GM23338 (cell line): ENCODE measurements at regions not wholly inside any gene's neighbourhood (a gene's known extent, or its start where the extent isn't known, plus 50 kb on each side); places are given as distances from the start of the nearest gene placed in this dataset.

Experiments used
- ATAC-seq: fragments of 200-7000 bp; cut with Tn5 transposase; 3 replicates; pipeline ENCODE4 v1.9.1; 2020
- DNase-seq: peaks from one replicate; pipeline ENCODE4 v3.0.0-alpha.2; 2015; ENCODE audit warnings: low spot score
- H2AFZ ChIP-seq: fragments of 200-600 bp; sonication (generic); 2 replicates; pipeline ENCODE4 v1.8.0; 2016; ENCODE audit warnings: antibody characterized with exemption, mild to moderate bottlenecking, moderate library complexity
- H3F3A ChIP-seq: fragments of 200-600 bp; sonication (generic); replicated peaks from 2 replicates; pipeline ENCODE4 v1.8.0; 2017; ENCODE audit warnings: antibody characterized with exemption, mixed run types, low read depth
- H3K27ac ChIP-seq: fragments of 200-600 bp; sonication (generic); 2 replicates; pipeline ENCODE4 v1.6.1; 2016; ENCODE audit warnings: low read depth
- H3K27me3 ChIP-seq: fragments of 200-600 bp; sonication (generic); 2 replicates; pipeline ENCODE4 v1.8.0; 2016; ENCODE audit warnings: mild to moderate bottlenecking, mixed run types, moderate library complexity; ENCODE audit not compliant: insufficient read depth
- H3K36me3 ChIP-seq: fragments of 200-600 bp; sonication (generic); 2 replicates; pipeline ENCODE4 v1.8.0; 2016; ENCODE audit warnings: mild to moderate bottlenecking; ENCODE audit not compliant: insufficient read depth
- H3K4me1 ChIP-seq: fragments of 200-600 bp; sonication (generic); 2 replicates; pipeline ENCODE4 v1.8.0; 2016; ENCODE audit warnings: mild to moderate bottlenecking, moderate library complexity; ENCODE audit not compliant: insufficient read depth
- H3K4me2 ChIP-seq: fragments of 200-600 bp; sonication (generic); 2 replicates; pipeline ENCODE4 v1.7.1; 2017; ENCODE audit warnings: mixed run types
- H3K4me3 ChIP-seq: fragments of 200-600 bp; sonication (generic); 2 replicates; pipeline ENCODE4 v1.6.1; 2016; ENCODE audit warnings: mixed run types
- H3K79me2 ChIP-seq: fragments of 200-600 bp; sonication (generic); replicated peaks from 2 replicates; pipeline ENCODE4 v1.8.0; 2017; ENCODE audit warnings: mild to moderate bottlenecking; ENCODE audit not compliant: insufficient read depth
- H3K9me2 ChIP-seq: fragments of 200-600 bp; sonication (generic); 2 replicates; pipeline ENCODE4 v1.8.0; 2017; ENCODE audit not compliant: insufficient read depth
- H4K20me1 ChIP-seq: fragments of 200-600 bp; sonication (generic); replicated peaks from 2 replicates; pipeline ENCODE4 v1.8.0; 2017; ENCODE audit warnings: mild to moderate bottlenecking; ENCODE audit not compliant: insufficient read depth
- H3K27ac Mint-ChIP-seq: 2 replicates; pipeline ENCODE4 v1.8.0; 2020; ENCODE audit warnings: inconsistent platforms, mild to moderate bottlenecking, moderate library complexity, mixed read lengths
- H3K27me3 Mint-ChIP-seq: 3 replicates; pipeline ENCODE4 v1.8.0; 2022; ENCODE audit warnings: low read depth, mild to moderate bottlenecking, moderate library complexity, mixed read lengths, inconsistent platforms; ENCODE audit not compliant: insufficient read depth, poor library complexity
- H3K36me3 Mint-ChIP-seq: 3 replicates; pipeline ENCODE4 v1.8.0; 2021; ENCODE audit warnings: low read depth, mild to moderate bottlenecking, inconsistent platforms, moderate library complexity, mixed read lengths
- H3K4me1 Mint-ChIP-seq: 3 replicates; pipeline ENCODE4 v1.8.0; 2020; ENCODE audit warnings: mild to moderate bottlenecking, inconsistent platforms, mixed read lengths
- H3K4me3 Mint-ChIP-seq: 3 replicates; pipeline ENCODE4 v1.8.0; 2021; ENCODE audit warnings: moderate library complexity, mild to moderate bottlenecking, inconsistent platforms, mixed read lengths
- H3K9me3 Mint-ChIP-seq: 3 replicates; pipeline ENCODE4 v1.8.0; 2020; ENCODE audit warnings: moderate library complexity, mild to moderate bottlenecking, inconsistent platforms, mixed read lengths
- CREB1 ChIP-seq: fragments of 250-450 bp; sonication (Bioruptor Pico); IDR thresholded peaks from 2 replicates; pipeline ENCODE4 v1.5.0; 2020; ENCODE audit warnings: low read depth, mild to moderate bottlenecking, moderate library complexity
- CTCF ChIP-seq, 2 experiments: fragments of 200-600 bp in 1 of 2; sonication (generic) in 1 of 2; conservative IDR thresholded peaks; 2 replicates each; pipeline versions ENCODE4 v1.5.1 to v1.6.1; 2016 to 2017; ENCODE audit warnings: antibody characterized with exemption in 2 of 2, low read depth in 2 of 2, mild to moderate bottlenecking in 2 of 2, moderate library complexity in 1 of 2
- ETS1 ChIP-seq: IDR thresholded peaks from 2 replicates; pipeline ENCODE4 v1.6.1; 2016; ENCODE audit warnings: antibody characterized with exemption
- EZH2 ChIP-seq: fragments of 200-600 bp; sonication (generic); IDR thresholded peaks from one replicate; pipeline ENCODE4 v1.8.0; 2017; ENCODE audit warnings: antibody characterized with exemption, mild to moderate bottlenecking, low read depth; ENCODE audit not compliant: unreplicated experiment
- EZH2phosphoT487 ChIP-seq: fragments of 200-600 bp; sonication (generic); IDR thresholded peaks from one replicate; pipeline ENCODE4 v1.8.1; 2018; ENCODE audit warnings: antibody characterized with exemption; ENCODE audit not compliant: unreplicated experiment
- JUNB ChIP-seq: IDR thresholded peaks from one replicate; pipeline ENCODE4 v1.6.1; 2016; ENCODE audit warnings: antibody characterized with exemption; ENCODE audit not compliant: unreplicated experiment
- NANOG ChIP-seq: IDR thresholded peaks from 2 replicates; pipeline ENCODE4 v1.6.1; 2016; ENCODE audit warnings: antibody characterized with exemption, borderline replicate concordance
- POLR2AphosphoS5 ChIP-seq: IDR thresholded peaks from 2 replicates; pipeline ENCODE4 v1.6.1; 2016; ENCODE audit warnings: antibody characterized with exemption, low read depth
- REST ChIP-seq: IDR thresholded peaks from one replicate; pipeline ENCODE4 v1.6.1; 2018; ENCODE audit warnings: antibody characterized with exemption; ENCODE audit not compliant: unreplicated experiment
- STAT1 ChIP-seq: IDR thresholded peaks from one replicate; pipeline ENCODE4 v1.6.1; 2016; ENCODE audit warnings: antibody characterized with exemption; ENCODE audit not compliant: unreplicated experiment
- ZNF114 ChIP-seq: fragments of 250-450 bp; sonication (Bioruptor Pico); IDR thresholded peaks from 2 replicates; pipeline ENCODE4 v1.5.0; 2020; ENCODE audit warnings: mild to moderate bottlenecking, moderate library complexity
- ZNF331 ChIP-seq: fragments of 250-450 bp; sonication (Bioruptor Pico); IDR thresholded peaks from 2 replicates; pipeline ENCODE4 v1.5.0; 2020; ENCODE audit warnings: low read depth, mild to moderate bottlenecking, moderate library complexity
- ZNF462 ChIP-seq: fragments of 250-450 bp; sonication (Bioruptor Pico); IDR thresholded peaks from 2 replicates; pipeline ENCODE4 v1.5.0; 2020; ENCODE audit warnings: mild to moderate bottlenecking, moderate library complexity

- peaks cover 2% of the 10 kb centered on the region; the same call in 1 of the 3 replicates for H3K4me1 Mint-ChIP-seq
- peak overlapping the region; percentile 47; the same call in 1 of the 2 replicates for H3K27ac Mint-ChIP-seq
- H3K27me3 Mint-ChIP-seq = no peaks in the 10 kb centered on the region
These were observed 195.7 kb downstream of the PRL start for GRCh38 chr6:22101163-22101562.

More at GRCh38 chr6:22101163-22101562, 195.7 kb downstream of the PRL start:
- H3K36me3 ChIP-seq = no peaks in the 10 kb centered on the region
- no peaks in the 10 kb centered on the region for H3K27me3 ChIP-seq
- Mint-ChIP-seq H3K9me3 (no peaks in the 10 kb centered on the region; the same call in 2 of the 3 replicates), H3K4me3 (no peak overlapping the region), H3K36me3 (no peaks in the 10 kb centered on the region)
- no peaks in the 10 kb centered on the region for H3K9me2 ChIP-seq
- no peak for TF ChIP-seq ZNF462 (CRISPR knock-in tag)
- TF ChIP-seq REST = no peak
- no peak for TF ChIP-seq STAT1
- no peak for TF ChIP-seq CTCF (conservative IDR thresholded peaks at IDR 0.05; ENCODE audit: low read depth in 2 of 2)
- TF ChIP-seq ZNF114 (CRISPR knock-in tag) = no peak
- no peak for TF ChIP-seq NANOG
- TF ChIP-seq EZH2phosphoT487 = no peak
- no peak for TF ChIP-seq JUNB
- TF ChIP-seq ETS1 = no peak
- TF ChIP-seq CREB1 = no peak
- no peak for TF ChIP-seq ZNF331 (CRISPR knock-in tag)
- TF ChIP-seq POLR2AphosphoS5 = no peak
- no peak for TF ChIP-seq EZH2
- no peak overlapping the region for H3K4me2 ChIP-seq
- H4K20me1 ChIP-seq = no peaks in the 10 kb centered on the region
- H3K27ac ChIP-seq = no peak overlapping the region
- no peak overlapping the region for H3K4me3 ChIP-seq
- H3K79me2 ChIP-seq = no peaks in the 10 kb centered on the region
- H3K4me1 ChIP-seq = no peaks in the 10 kb centered on the region
- H3F3A ChIP-seq = no peaks in the 10 kb centered on the region
- no peak overlapping the region for H2AFZ ChIP-seq
- ATAC-seq (no peak), DNase-seq (no peak)
